GM12891 (cell line): ENCODE measurements at regions not wholly inside any gene's neighbourhood (a gene's known extent, or its start where the extent isn't known, plus 50 kb on each side); places are given as distances from the start of the nearest gene placed in this dataset.

Experiments used
- POLR2A ChIP-seq: IDR thresholded peaks from 2 replicates; pipeline ENCODE4 v1.6.1; 2011; ENCODE audit warnings: low read depth, low read length, control low read depth
- POLR2AphosphoS5 ChIP-seq: IDR thresholded peaks from 2 replicates; pipeline ENCODE4 v1.6.1; 2011; ENCODE audit warnings: low read depth, low read length, control low read depth
- SPI1 ChIP-seq: IDR thresholded peaks from 2 replicates; pipeline ENCODE4 v1.6.1; 2011; ENCODE audit warnings: low read depth, low read length, control low read depth

DNA sequence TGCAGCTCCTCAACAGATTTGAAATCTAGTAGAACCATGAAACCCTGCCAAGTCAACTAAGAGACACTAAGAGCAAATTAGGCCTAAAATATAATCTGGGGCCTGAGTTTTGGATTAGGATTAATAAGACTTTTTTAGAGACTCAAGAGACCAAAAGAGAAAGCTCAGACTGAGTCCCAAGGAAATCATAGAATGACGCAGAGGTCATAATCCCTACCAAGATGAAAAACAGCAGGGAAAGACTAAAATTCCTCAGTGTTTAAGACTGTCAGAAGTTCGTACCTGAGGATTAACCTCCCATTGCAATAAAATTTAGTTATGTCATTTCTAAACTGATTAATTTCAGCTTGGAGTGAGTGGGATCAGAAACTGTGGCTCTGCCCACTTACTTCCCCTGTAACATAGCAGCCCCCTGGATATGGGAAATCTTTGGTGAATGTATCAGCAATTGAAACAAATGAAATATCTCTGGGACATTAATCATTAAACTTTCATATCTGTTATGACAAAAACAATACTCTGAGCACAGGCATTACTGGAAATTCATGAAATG lies 200.3 kb downstream of the EDN1 start:
- no peak for TF ChIP-seq SPI1
- TF ChIP-seq POLR2A: no peak
- TF ChIP-seq POLR2AphosphoS5: no peak
